IPS DF 4.7 (cell line): ENCODE measurements at regions not wholly inside any gene's neighbourhood (a gene's known extent, or its start where the extent isn't known, plus 50 kb on each side); places are given as distances from the start of the nearest gene placed in this dataset.

Source experiments
- DNase-seq: peaks from one replicate; pipeline ENCODE4 v3.0.0-alpha.2; 2013; ENCODE audit warnings: low spot score; ENCODE audit errors: extremely low read depth

GRCh38 chr13:80040196-80040980 lies 300.5 kb downstream of the SPRY2 start:
- DNase-seq = no peak

GRCh38 chr13:80039000-80039399 lies 301.9 kb downstream of the SPRY2 start:
- no peak for DNase-seq

- no peak for DNase-seq
Observed at GRCh38 chr13:80038371-80038770, 302.6 kb downstream of the SPRY2 start.

GRCh38 chr13:80037505-80037888 lies 303.4 kb downstream of the SPRY2 start:
- no peak for DNase-seq

GRCh38 chr13:80036845-80037504 lies 304.0 kb downstream of the SPRY2 start:
- DNase-seq = no peak

- DNase-seq = no peak
Observed at GRCh38 chr13:80035096-80035495, 305.8 kb downstream of the SPRY2 start.

GRCh38 chr13:80033951-80034350 lies 307.0 kb downstream of the SPRY2 start:
- DNase-seq = no peak

GRCh38 chr13:80033286-80033685 lies 307.6 kb downstream of the SPRY2 start:
- DNase-seq = no peak

GRCh38 chr13:80030491-80030890 lies 310.4 kb downstream of the SPRY2 start:
- DNase-seq = no peak

GRCh38 chr13:80029170-80029569 lies 311.8 kb downstream of the SPRY2 start:
- DNase-seq = no peak

- no peak for DNase-seq
Observed at GRCh38 chr13:80022146-80022545, 318.8 kb downstream of the SPRY2 start.

- DNase-seq = no peak
Observed at GRCh38 chr13:80012251-80012650, 328.7 kb downstream of the SPRY2 start.

- no peak for DNase-seq
Observed at GRCh38 chr13:80011448-80012212, 329.3 kb downstream of the SPRY2 start.

- no peak for DNase-seq
Observed at GRCh38 chr13:80010846-80011245, 330.1 kb downstream of the SPRY2 start.

- no peak for DNase-seq
Observed at GRCh38 chr13:80010286-80010831, 330.6 kb downstream of the SPRY2 start.

- DNase-seq = no peak
Observed at GRCh38 chr13:80009760-80010159, 331.2 kb downstream of the SPRY2 start.

- no peak for DNase-seq
Observed at GRCh38 chr13:80006940-80007339, 334.0 kb downstream of the SPRY2 start.

- DNase-seq = no peak
Observed at GRCh38 chr13:80001510-80001842, 339.4 kb downstream of the SPRY2 start.

GRCh38 chr13:80000684-80001509 lies 340.0 kb downstream of the SPRY2 start:
- DNase-seq = no peak

- no peak for DNase-seq
Observed at GRCh38 chr13:79999601-80000000, 341.3 kb downstream of the SPRY2 start.

GRCh38 chr13:79998381-79998880 lies 342.5 kb downstream of the SPRY2 start:
- DNase-seq = no peak
